Activated CD4-positive, alpha-beta T cell treated with anti-CD3 and anti-CD28 coated beads for 48 hours (primary cell): ENCODE measurements at regions not wholly inside any gene's neighbourhood (a gene's known extent, or its start where the extent isn't known, plus 50 kb on each side); places are given as distances from the start of the nearest gene placed in this dataset.
"Not testable (repeated sequence)": the region's sequence is repeated elsewhere in the genome, so short reads cannot be mapped to it uniquely, and the experiment has no call there.

Experiments
- DNase-seq: peaks from one replicate; pipeline ENCODE4 v3.0.0-alpha.2; 2020

GRCh38 chr7:39758234-39758970 lies 135.0 kb downstream of the RALA start:
- DNase-seq, result no peak

- no peak for DNase-seq
Observed at GRCh38 chr7:39761449-39761848, 138.1 kb downstream of the RALA start.

GRCh38 chr7:39762466-39762865 lies 139.1 kb downstream of the RALA start:
- DNase-seq, result not testable (repeated sequence)

- DNase-seq, result not testable (repeated sequence)
Observed at GRCh38 chr7:39762881-39763280, 139.5 kb downstream of the RALA start.

GRCh38 chr7:39765833-39766232 lies 142.5 kb downstream of the RALA start:
- not testable (repeated sequence) for DNase-seq

GRCh38 chr7:39768439-39768838 lies 145.1 kb downstream of the RALA start:
- not testable (repeated sequence) for DNase-seq

- DNase-seq, result not testable (repeated sequence)
Observed at GRCh38 chr7:39774341-39774851, 151.0 kb downstream of the RALA start.

- not testable (repeated sequence) for DNase-seq
Observed at GRCh38 chr7:39781557-39781956, 158.2 kb downstream of the RALA start.

GRCh38 chr7:39786440-39786839 lies 163.1 kb downstream of the RALA start:
- not testable (repeated sequence) for DNase-seq

GRCh38 chr7:39791035-39791434 lies 159.0 kb upstream of the CDK13 start:
- DNase-seq, result not testable (repeated sequence)

- not testable (repeated sequence) for DNase-seq
Observed at GRCh38 chr7:39791911-39792310, 158.1 kb upstream of the CDK13 start.

GRCh38 chr7:39793026-39793425 lies 157.0 kb upstream of the CDK13 start:
- not testable (repeated sequence) for DNase-seq

- DNase-seq, result not testable (repeated sequence)
Observed at GRCh38 chr7:39793851-39794250, 156.2 kb upstream of the CDK13 start.

GRCh38 chr7:39796947-39797346 lies 153.1 kb upstream of the CDK13 start:
- not testable (repeated sequence) for DNase-seq

- DNase-seq, result not testable (repeated sequence)
Observed at GRCh38 chr7:39798077-39798476, 152.0 kb upstream of the CDK13 start.

GRCh38 chr7:39808796-39809481 lies 141.1 kb upstream of the CDK13 start:
- no peak for DNase-seq

- no peak for DNase-seq
Observed at GRCh38 chr7:39810204-39810642, 139.8 kb upstream of the CDK13 start.

GRCh38 chr7:39810710-39811109 lies 139.3 kb upstream of the CDK13 start:
- DNase-seq, result no peak

- DNase-seq, result no peak
Observed at GRCh38 chr7:39811161-39811614, 138.9 kb upstream of the CDK13 start.

GRCh38 chr7:39816462-39817060 lies 133.5 kb upstream of the CDK13 start:
- no peak for DNase-seq

GRCh38 chr7:39819514-39819913 lies 130.5 kb upstream of the CDK13 start:
- DNase-seq, result no peak

GRCh38 chr7:39824456-39825200 lies 125.4 kb upstream of the CDK13 start:
- no peak for DNase-seq
